HFFc6 (cell line): ENCODE measurements at regions not wholly inside any gene's neighbourhood (a gene's known extent, or its start where the extent isn't known, plus 50 kb on each side); places are given as distances from the start of the nearest gene placed in this dataset.

Source experiments
- DNase-seq: peaks from one replicate; pipeline ENCODE4 v3.0.0-alpha.2; 2018
- H3K27ac Mint-ChIP-seq: 2 replicates; pipeline ENCODE4 v1.8.0; 2020; ENCODE audit warnings: mild to moderate bottlenecking, mixed read lengths
- H3K27me3 Mint-ChIP-seq: 2 replicates; pipeline ENCODE4 v1.8.0; 2021; ENCODE audit warnings: mild to moderate bottlenecking, moderate library complexity, mixed read lengths; ENCODE audit not compliant: insufficient read depth
- H3K36me3 Mint-ChIP-seq: 2 replicates; pipeline ENCODE4 v1.8.0; 2021; ENCODE audit warnings: low read depth, mixed read lengths
- H3K4me1 Mint-ChIP-seq: 2 replicates; pipeline ENCODE4 v1.8.0; 2020; ENCODE audit warnings: low read depth, mixed read lengths
- H3K4me3 Mint-ChIP-seq: 2 replicates; pipeline ENCODE4 v1.8.0; 2020; ENCODE audit warnings: mild to moderate bottlenecking, moderate library complexity, mixed read lengths
- H3K9me3 Mint-ChIP-seq: 2 replicates; pipeline ENCODE4 v1.8.0; 2020; ENCODE audit warnings: mild to moderate bottlenecking, mixed read lengths
- CTCF ChIP-seq: fragments of 200-600 bp; sonication (generic); IDR thresholded peaks from 2 replicates; pipeline ENCODE4 v1.5.0; 2021; ENCODE audit warnings: antibody characterized with exemption, mild to moderate bottlenecking

GRCh38 chr16:74165566-74166080 lies 131.0 kb upstream of the PSMD7 start:
- Mint-ChIP-seq H3K9me3 (peaks cover 21% of the 10 kb centered on the region), H3K4me1 (no peaks in the 10 kb centered on the region), H3K27me3 (no peaks in the 10 kb centered on the region), H3K4me3 (no peak overlapping the region), H3K36me3 (no peaks in the 10 kb centered on the region), H3K27ac (no peak overlapping the region)
- no peak for TF ChIP-seq CTCF
- DNase-seq: no peak

GRCh38 chr16:74160759-74161158 lies 135.9 kb upstream of the PSMD7 start:
- no peaks in the 10 kb centered on the region for H3K4me1 Mint-ChIP-seq
- TF ChIP-seq CTCF: no peak
- no peak overlapping the region for H3K27ac Mint-ChIP-seq
- H3K27me3 Mint-ChIP-seq: no peaks in the 10 kb centered on the region
- H3K36me3 Mint-ChIP-seq: no peaks in the 10 kb centered on the region
- no peak overlapping the region for H3K4me3 Mint-ChIP-seq
- DNase-seq: no peak
- H3K9me3 Mint-ChIP-seq: peaks cover 16% of the 10 kb centered on the region

- H3K27ac Mint-ChIP-seq: no peak overlapping the region
- no peaks in the 10 kb centered on the region; the same call in 1 of the 2 replicates for H3K27me3 Mint-ChIP-seq
- no peak overlapping the region for H3K4me3 Mint-ChIP-seq
- no peaks in the 10 kb centered on the region for H3K36me3 Mint-ChIP-seq
- H3K9me3 Mint-ChIP-seq: peaks cover 33% of the 10 kb centered on the region
- no peaks in the 10 kb centered on the region for H3K4me1 Mint-ChIP-seq
- TF ChIP-seq CTCF: no peak
- no peak for DNase-seq
These were observed 142.8 kb upstream of the PSMD7 start for GRCh38 chr16:74153773-74154172.

GRCh38 chr16:74146643-74147042 lies 150.0 kb upstream of the PSMD7 start:
- no peaks in the 10 kb centered on the region; the same call in none of the 2 replicates for H3K27me3 Mint-ChIP-seq
- peaks cover 15% of the 10 kb centered on the region for H3K9me3 Mint-ChIP-seq

GRCh38 chr16:74143171-74143570 lies 153.4 kb upstream of the PSMD7 start:
- Mint-ChIP-seq H3K4me3 (no peak overlapping the region), H3K9me3 (peaks cover 31% of the 10 kb centered on the region), H3K27me3 (no peaks in the 10 kb centered on the region; the same call in 1 of the 2 replicates), H3K27ac (no peak overlapping the region), H3K36me3 (no peaks in the 10 kb centered on the region), H3K4me1 (no peaks in the 10 kb centered on the region)
- DNase-seq: no peak
- TF ChIP-seq CTCF: no peak

More at GRCh38 chr16:74146643-74147042, 150.0 kb upstream of the PSMD7 start:
- TF ChIP-seq CTCF: no peak
- H3K4me1 Mint-ChIP-seq: no peaks in the 10 kb centered on the region
- DNase-seq: no peak
- H3K27ac Mint-ChIP-seq: no peak overlapping the region
- H3K4me3 Mint-ChIP-seq: no peak overlapping the region
- no peaks in the 10 kb centered on the region for H3K36me3 Mint-ChIP-seq

- DNase-seq: no peak
- H3K36me3 Mint-ChIP-seq: no peaks in the 10 kb centered on the region
- H3K9me3 Mint-ChIP-seq: peaks cover 34% of the 10 kb centered on the region
- no peak for TF ChIP-seq CTCF
- no peaks in the 10 kb centered on the region for H3K27me3 Mint-ChIP-seq
- H3K27ac Mint-ChIP-seq: no peak overlapping the region
- no peaks in the 10 kb centered on the region for H3K4me1 Mint-ChIP-seq
- H3K4me3 Mint-ChIP-seq: no peak overlapping the region
These were observed 155.6 kb upstream of the PSMD7 start for GRCh38 chr16:74141015-74141414.
